ENCODE measurements at regions not wholly inside any gene's neighbourhood (a gene's known extent, or its start where the extent isn't known, plus 50 kb on each side); places are given as distances from the start of the nearest gene placed in this dataset.

DNA sequence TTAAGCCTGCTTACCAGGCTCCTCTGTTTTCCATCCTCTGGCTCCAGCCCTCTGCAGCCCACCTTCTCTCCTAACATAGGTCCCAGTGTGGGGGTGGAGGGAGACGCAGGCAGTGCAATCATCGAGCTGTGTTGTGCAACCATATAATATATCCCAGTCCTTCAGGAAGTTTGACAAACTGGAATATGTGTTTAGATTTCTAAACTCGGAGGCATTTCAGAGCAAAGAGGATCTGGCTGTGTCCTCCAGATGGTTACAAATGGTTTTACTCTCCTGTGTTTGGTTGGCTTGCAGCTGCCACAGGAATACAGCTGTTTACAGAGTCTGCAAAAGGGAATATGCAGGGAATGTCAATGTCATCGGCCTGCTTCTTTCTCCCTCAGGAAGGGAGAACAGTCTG is 195.3 kb upstream of the LNX1 start:
- no peak for TF ChIP-seq ZNF232 (CRISPR knock-in tag; IDR thresholded peaks at IDR 0.05; ENCODE audit: borderline replicate concordance)
- TF ChIP-seq FOXO1 (CRISPR knock-in tag; IDR thresholded peaks at IDR 0.05) = no peak
- TF ChIP-seq ZBTB7A (CRISPR knock-in tag; IDR thresholded peaks at IDR 0.05) = no peak
- TF ChIP-seq DNMT1 (CRISPR knock-in tag; IDR thresholded peaks at IDR 0.05) = no peak
- TF ChIP-seq, protein P1, sequence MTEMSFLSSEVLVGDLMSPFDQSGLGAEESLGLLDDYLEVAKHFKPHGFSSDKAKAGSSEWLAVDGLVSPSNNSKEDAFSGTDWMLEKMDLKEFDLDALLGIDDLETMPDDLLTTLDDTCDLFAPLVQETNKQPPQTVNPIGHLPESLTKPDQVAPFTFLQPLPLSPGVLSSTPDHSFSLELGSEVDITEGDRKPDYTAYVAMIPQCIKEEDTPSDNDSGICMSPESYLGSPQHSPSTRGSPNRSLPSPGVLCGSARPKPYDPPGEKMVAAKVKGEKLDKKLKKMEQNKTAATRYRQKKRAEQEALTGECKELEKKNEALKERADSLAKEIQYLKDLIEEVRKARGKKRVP (CRISPR knock-in tag; IDR thresholded peaks at IDR 0.05) = peak in 1 of 2 experiments; percentile 67; a peak in 1 of 4 replicates
- peak; percentile 67 for TF ChIP-seq CEBPB (IDR thresholded peaks at IDR 0.05; ENCODE audit: borderline replicate concordance, low read depth, low read length)
- TF ChIP-seq FOXA3 (CRISPR knock-in tag; IDR thresholded peaks at IDR 0.05) = 0 out of 2 replicates have a peak, but pooled peaks have one; percentile 18
- TF ChIP-seq ARNTL (CRISPR knock-in tag; IDR thresholded peaks at IDR 0.05) = no peak
- TF ChIP-seq SNRNP70 (IDR thresholded peaks at IDR 0.05; ENCODE audit: low read depth, low read length) = no peak
- no peak for TF ChIP-seq ZBTB3 (CRISPR knock-in tag; IDR thresholded peaks at IDR 0.05; ENCODE audit: borderline replicate concordance, low read depth)
- TF ChIP-seq ZNF329 (CRISPR knock-in tag; IDR thresholded peaks at IDR 0.05; ENCODE audit: low read depth) = no peak
- no peak for TF ChIP-seq CHD4 (IDR thresholded peaks at IDR 0.05; ENCODE audit: borderline replicate concordance, low read length)
- TF ChIP-seq, protein P2, sequence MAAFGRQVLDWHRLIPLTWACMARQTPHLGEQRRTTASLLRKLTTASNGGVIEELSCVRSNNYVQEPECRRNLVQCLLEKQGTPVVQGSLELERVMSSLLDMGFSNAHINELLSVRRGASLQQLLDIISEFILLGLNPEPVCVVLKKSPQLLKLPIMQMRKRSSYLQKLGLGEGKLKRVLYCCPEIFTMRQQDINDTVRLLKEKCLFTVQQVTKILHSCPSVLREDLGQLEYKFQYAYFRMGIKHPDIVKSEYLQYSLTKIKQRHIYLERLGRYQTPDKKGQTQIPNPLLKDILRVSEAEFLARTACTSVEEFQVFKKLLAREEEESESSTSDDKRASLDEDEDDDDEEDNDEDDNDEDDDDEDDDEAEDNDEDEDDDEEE (CRISPR knock-in tag; IDR thresholded peaks at IDR 0.05) = no peak
- H3K79me2 ChIP-seq (ENCODE audit: insufficient read depth, low read length) = no peaks in the 10 kb centered on the region
- CTCF ChIA-PET (ENCODE audit: low intra/inter-chr PET ratio, low total read pairs) = no interaction called here
- intact Hi-C loops (cut with micrococcal nuclease; ENCODE audit: unreplicated experiment) (no loop called here), in situ Hi-C loops (cut with HindIII; ENCODE audit: extremely low pct_ligation_motif_present, low pct_unique_long_range_greater_than_20kb) (no loop called here)
- POLR2A ChIA-PET = no interaction called here
- no TSS peak for BruUV-seq (replicated peaks)
- DNase-seq (ENCODE audit: low spot score) = no peak
- no peaks in the 10 kb centered on the region; a peak in 1 of 5 replicates for H3K27me3 ChIP-seq (ENCODE audit: control insufficient read depth in 1 of 2, insufficient read depth in 2 of 2, low read length in 2 of 2)
- H3K4me1 ChIP-seq (ENCODE audit: insufficient read depth, low read length) = peaks cover 18% of the 10 kb centered on the region
- no peaks in the 10 kb centered on the region for H3K36me3 ChIP-seq (replicated peaks in 1 of 2; ENCODE audit: control insufficient read depth in 1 of 2, insufficient read depth in 2 of 2, low read length in 2 of 2)
- no peak overlapping the region for H3K27ac ChIP-seq (ENCODE audit: extremely low read length, insufficient read depth, low read length)
- FAIRE-seq = no peak
- no peak overlapping the region for H3K4me3 ChIP-seq (replicated peaks in 1 of 3; ENCODE audit: insufficient read depth in 1 of 3, low read depth in 2 of 3, low read length in 3 of 3)
- no peak overlapping the region for H2AFZ ChIP-seq (ENCODE audit: low read length)
- no peaks in the 10 kb centered on the region for H4K20me1 ChIP-seq (ENCODE audit: insufficient read depth, low read length)
- no peak overlapping the region for H3K4me2 ChIP-seq (ENCODE audit: low read depth, low read length)
- H3K9ac ChIP-seq (ENCODE audit: insufficient read depth, low read depth, low read length) = no peak overlapping the region
- WGBS (ENCODE audit: low lambda C conversion rate) = 11% methylated on average over 4 of the region's 4 CpGs
- H3K9me3 ChIP-seq (ENCODE audit: low read length) = no peaks in the 10 kb centered on the region
- peak; percentile 36; the same call in 1 of the 3 replicates for ATAC-seq
